A549 (cell line): ENCODE measurements at regions not wholly inside any gene's neighbourhood (a gene's known extent, or its start where the extent isn't known, plus 50 kb on each side); places are given as distances from the start of the nearest gene placed in this dataset.

ENCODE experiments used
- ATAC-seq, 2 experiments: fragments of 200-7000 bp in 1 of 2; fragments of >200 bp in 1 of 2; cut with Nextera tagmentation in 1 of 2; cut with Tn5 transposase in 1 of 2; 3 replicates each; pipeline versions ENCODE4 v1.8.0 to v1.9.1; 2018 to 2020; ENCODE audit warnings: mild to moderate bottlenecking in 1 of 2, moderate library complexity in 1 of 2
- CTCF ChIA-PET: fragments of 300-600 bp; sonication (Branson Sonifier 250); formaldehyde crosslinking; extraction: SDS; loops from one replicate; lab custom pipeline; 2021; ENCODE audit warnings: antibody characterized with exemption, inconsistent platforms; lab: Yijun Ruan, JAX
- POLR2A ChIA-PET: fragments of 350-600 bp; formaldehyde crosslinking; extraction: SDS; loops from one replicate; lab custom pipeline; 2021; ENCODE audit warnings: antibody characterized with exemption, inconsistent platforms; lab: Yijun Ruan, JAX
- DNase-seq, 2 experiments: peaks; one replicate each; pipeline versions ENCODE4 v3.0.0 to v3.0.0-alpha.2; 2011 to 2016; ENCODE audit warnings: low read depth in 1 of 2, low spot score in 1 of 2
- FAIRE-seq: peaks from 2 replicates; lab custom pipeline; 2011; peaks lifted over from hg19 to GRCh38; lab: Jason Lieb, UNC
- H3K27ac ChIP-seq, 2 experiments: fragments of >200 bp; sonication (Bioruptor Twin); formaldehyde crosslinking; 3 replicates each; pipeline ENCODE4 v1.5.1; 2016 to 2017
- H3K4me1 ChIP-seq: fragments of >200 bp; sonication (Bioruptor Twin); formaldehyde crosslinking; 3 replicates; pipeline ENCODE4 v1.6.1; 2016
- H3K4me2 ChIP-seq: fragments of >200 bp; sonication (Bioruptor Twin); formaldehyde crosslinking; 3 replicates; pipeline ENCODE4 v1.6.1; 2016
- H3K4me3 ChIP-seq: fragments of >200 bp; sonication (Bioruptor Twin); formaldehyde crosslinking; 3 replicates; pipeline ENCODE4 v1.5.1; 2016
- H3K9me3 ChIP-seq: fragments of >200 bp; sonication (Bioruptor Twin); formaldehyde crosslinking; 3 replicates; pipeline ENCODE4 v1.6.1; 2016
- BHLHE40 ChIP-seq: IDR thresholded peaks from 2 replicates; pipeline ENCODE4 v1.6.1; 2012; ENCODE audit warnings: low read depth, low read length, inconsistent platforms
- CBX2 ChIP-seq: fragments of 200-600 bp; sonication (generic); IDR thresholded peaks from 2 replicates; pipeline ENCODE4 v1.6.1; 2016; ENCODE audit warnings: low read depth, mild to moderate bottlenecking, borderline replicate concordance
- CHD4 ChIP-seq: fragments of 200-600 bp; sonication (generic); IDR thresholded peaks from 2 replicates; pipeline ENCODE4 v1.6.1; 2016; ENCODE audit warnings: antibody characterized with exemption, mild to moderate bottlenecking, borderline replicate concordance
- ESRRA ChIP-seq: fragments of 150-350 bp; IDR thresholded peaks from 2 replicates; pipeline ENCODE4 v1.6.1; 2014; ENCODE audit warnings: mild to moderate bottlenecking, low read length, borderline replicate concordance
- FOXS1 ChIP-seq: fragments of 250-450 bp; sonication (Bioruptor Pico); IDR thresholded peaks from 2 replicates; pipeline ENCODE4 v1.5.0; 2020; ENCODE audit warnings: mild to moderate bottlenecking, moderate library complexity
- HDAC2 ChIP-seq: fragments of 200-600 bp; sonication (generic); IDR thresholded peaks from 2 replicates; pipeline ENCODE4 v1.6.1; 2016
- KDM1A ChIP-seq: fragments of 200-600 bp; sonication (generic); IDR thresholded peaks from 2 replicates; pipeline ENCODE4 v1.6.1; 2016; ENCODE audit warnings: low read depth, mild to moderate bottlenecking
- KDM5A ChIP-seq: fragments of 200-600 bp; sonication (generic); IDR thresholded peaks from 2 replicates; pipeline ENCODE4 v1.6.1; 2016; ENCODE audit warnings: antibody characterized with exemption, mild to moderate bottlenecking
- MAZ ChIP-seq: fragments of 150-350 bp; IDR thresholded peaks from 2 replicates; pipeline ENCODE4 v1.6.1; 2014; ENCODE audit warnings: antibody characterized with exemption, low read depth, low read length, borderline replicate concordance
- NFE2L2 ChIP-seq: fragments of 150-350 bp; conservative IDR thresholded peaks from 2 replicates; pipeline ENCODE4 v1.6.1; 2014; ENCODE audit warnings: low read length
- PHF8 ChIP-seq: fragments of 200-600 bp; sonication (generic); IDR thresholded peaks from 2 replicates; pipeline ENCODE4 v1.6.1; 2016; ENCODE audit warnings: low read depth, mild to moderate bottlenecking, antibody characterized with exemption, moderate library complexity, borderline replicate concordance
- RAD21 ChIP-seq, 2 experiments: fragments of >200 bp in 1 of 2; sonication (Bioruptor Twin) in 1 of 2; formaldehyde crosslinking in 1 of 2; IDR thresholded peaks in 1 of 2; conservative IDR thresholded peaks in 1 of 2; 2 replicates in 1 of 2; 3 replicates in 1 of 2; pipeline ENCODE4 v1.6.1; 2012 to 2018; ENCODE audit warnings: inconsistent platforms in 1 of 2
- RARB ChIP-seq: fragments of 250-450 bp; sonication (Bioruptor Pico); IDR thresholded peaks from 2 replicates; pipeline ENCODE4 v1.8.0; 2021; ENCODE audit warnings: mild to moderate bottlenecking, moderate library complexity
- RCOR1 ChIP-seq: fragments of 150-350 bp; IDR thresholded peaks from 2 replicates; pipeline ENCODE4 v1.6.1; 2014; ENCODE audit warnings: antibody characterized with exemption, low read length, low read depth
- RFX5 ChIP-seq: fragments of 450-650 bp; IDR thresholded peaks from 2 replicates; pipeline ENCODE4 v1.7.1; 2014; ENCODE audit warnings: antibody characterized with exemption, mild to moderate bottlenecking, moderate library complexity
- SREBF2 ChIP-seq: fragments of 450-650 bp; IDR thresholded peaks from 2 replicates; pipeline ENCODE4 v1.6.1; 2014; ENCODE audit warnings: mild to moderate bottlenecking, moderate library complexity
- ZNF302 ChIP-seq: fragments of 250-450 bp; sonication (Bioruptor Pico); IDR thresholded peaks from 2 replicates; pipeline ENCODE4 v1.9.0; 2021; ENCODE audit warnings: inconsistent platforms, mild to moderate bottlenecking, moderate library complexity
- WGBS: methylation state at CpG from one replicate; pipeline ENCODE4 v1.1.6; 2017; ENCODE audit errors: missing lambda C conversion rate; 5-methylcytosine and 5-hydroxymethylcytosine counted together
- TF ChIP-seq, protein P1 (sequence below): fragments of >200 bp; sonication (Bioruptor Twin); formaldehyde crosslinking; IDR thresholded peaks from 3 replicates; pipeline ENCODE4 v1.5.1; 2016

GRCh38 chr6:128573036-128573435, 52.6 kb upstream of the PTPRK start:
- WGBS = 92% methylated on average over 8 of the region's 8 CpGs
- FAIRE-seq (no peak), ATAC-seq (no peak)
- POLR2A ChIA-PET = no interaction called here
- Histone ChIP-seq H3K9me3 (no peaks in the 10 kb centered on the region), H3K4me2 (no peak overlapping the region), H3K27ac (no peak overlapping the region), H3K4me3 (no peak overlapping the region), H3K4me1 (peaks cover 27% of the 10 kb centered on the region)
- CTCF ChIA-PET = no interaction called here
- TF ChIP-seq RARB (CRISPR knock-in tag) = no peak
- no peak for TF ChIP-seq MAZ
- TF ChIP-seq NFE2L2 = no peak
- TF ChIP-seq ZNF302 (CRISPR knock-in tag) = no peak
- TF ChIP-seq, all 56 proteins: peak for 0
- no peak for DNase-seq

DNA sequence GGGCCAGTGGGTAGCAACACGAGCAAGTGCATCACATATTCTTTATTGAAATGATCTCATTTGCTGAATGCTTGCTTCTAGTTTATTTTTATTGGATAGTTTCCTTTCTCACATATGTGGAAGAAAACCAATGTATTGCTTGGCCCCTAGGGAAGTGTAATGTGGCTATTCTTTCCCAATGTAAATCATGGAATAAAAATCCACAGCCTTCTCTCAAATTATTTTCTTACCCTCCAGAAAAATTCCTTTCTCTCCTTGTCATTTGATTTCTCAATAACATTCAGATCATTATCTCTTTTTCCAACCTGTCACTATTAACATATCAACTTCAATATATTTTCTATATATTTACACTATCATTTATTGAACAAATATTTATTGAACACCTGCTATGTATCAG, 51.9 kb upstream of the PTPRK start:
- H3K9me3 ChIP-seq = no peaks in the 10 kb centered on the region

GRCh38 chr6:128570680-128571063, 50.3 kb upstream of the PTPRK start:
- peak overlapping the region; percentile 73 for H3K4me2 ChIP-seq
- ATAC-seq = peak in 1 of 2 experiments; percentile 30; a peak in 1 of 6 replicates
- no peak for DNase-seq
- H3K9me3 ChIP-seq = no peaks in the 10 kb centered on the region
- H3K27ac ChIP-seq = peak overlapping the region; percentile 64 to 84
- ChIA-PET CTCF (no interaction called here), POLR2A (no interaction called here)
- peaks cover 33% of the 10 kb centered on the region for H3K4me1 ChIP-seq
- TF ChIP-seq ESRRA (no peak), MAZ (no peak), RARB (CRISPR knock-in tag) (no peak), KDM1A (no peak), NFE2L2 (no peak), KDM5A (no peak), ZNF302 (CRISPR knock-in tag) (no peak), BHLHE40 (no peak), RCOR1 (no peak), CBX2 (no peak), FOXS1 (CRISPR knock-in tag) (no peak), RAD21 (conservative IDR thresholded peaks at IDR 0.05 in 1 of 2, IDR thresholded peaks at IDR 0.05 in 1 of 2) (no peak), RFX5 (no peak), CHD4 (no peak), SREBF2 (no peak), HDAC2 (no peak), PHF8 (no peak)
- TF ChIP-seq, protein P1, sequence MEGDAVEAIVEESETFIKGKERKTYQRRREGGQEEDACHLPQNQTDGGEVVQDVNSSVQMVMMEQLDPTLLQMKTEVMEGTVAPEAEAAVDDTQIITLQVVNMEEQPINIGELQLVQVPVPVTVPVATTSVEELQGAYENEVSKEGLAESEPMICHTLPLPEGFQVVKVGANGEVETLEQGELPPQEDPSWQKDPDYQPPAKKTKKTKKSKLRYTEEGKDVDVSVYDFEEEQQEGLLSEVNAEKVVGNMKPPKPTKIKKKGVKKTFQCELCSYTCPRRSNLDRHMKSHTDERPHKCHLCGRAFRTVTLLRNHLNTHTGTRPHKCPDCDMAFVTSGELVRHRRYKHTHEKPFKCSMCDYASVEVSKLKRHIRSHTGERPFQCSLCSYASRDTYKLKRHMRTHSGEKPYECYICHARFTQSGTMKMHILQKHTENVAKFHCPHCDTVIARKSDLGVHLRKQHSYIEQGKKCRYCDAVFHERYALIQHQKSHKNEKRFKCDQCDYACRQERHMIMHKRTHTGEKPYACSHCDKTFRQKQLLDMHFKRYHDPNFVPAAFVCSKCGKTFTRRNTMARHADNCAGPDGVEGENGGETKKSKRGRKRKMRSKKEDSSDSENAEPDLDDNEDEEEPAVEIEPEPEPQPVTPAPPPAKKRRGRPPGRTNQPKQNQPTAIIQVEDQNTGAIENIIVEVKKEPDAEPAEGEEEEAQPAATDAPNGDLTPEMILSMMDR = no peak
- no peak overlapping the region for H3K4me3 ChIP-seq
- FAIRE-seq = no peak
- 71% methylated on average over 3 of the region's 3 CpGs for WGBS

More for the DNA sequence above, 51.9 kb upstream of the PTPRK start:
- Histone ChIP-seq H3K27ac (no peak overlapping the region), H3K4me2 (no peak overlapping the region), H3K4me1 (peaks cover 30% of the 10 kb centered on the region), H3K4me3 (no peak overlapping the region)
- no peak for ATAC-seq
- DNase-seq = no peak
- TF ChIP-seq HDAC2 = no peak
- 79% methylated on average over 1 of the region's 1 CpG for WGBS
- ChIA-PET CTCF (no interaction called here), POLR2A (no interaction called here)
- FAIRE-seq = no peak
